Dendritic cell treated with granulocyte-macrophage colony-stimulating factor and Interleukin-4, amounts not matched to agents 40 ng/mL and 50 ng/mL, for 4 days (primary cell): ENCODE measurements at regions not wholly inside any gene's neighbourhood (a gene's known extent, or its start where the extent isn't known, plus 50 kb on each side); places are given as distances from the start of the nearest gene placed in this dataset.

Experiments
- H3K27ac Mint-ChIP-seq: one replicate; pipeline ENCODE4 v1.8.0; 2022; ENCODE audit warnings: mild to moderate bottlenecking, mixed read lengths
- H3K27me3 Mint-ChIP-seq: one replicate; pipeline ENCODE4 v1.8.0; 2022; ENCODE audit warnings: mild to moderate bottlenecking, mixed read lengths
- H3K36me3 Mint-ChIP-seq: one replicate; pipeline ENCODE4 v1.8.0; 2022; ENCODE audit warnings: low read depth, mixed read lengths
- H3K4me1 Mint-ChIP-seq: one replicate; pipeline ENCODE4 v1.8.0; 2022; ENCODE audit warnings: low read depth, mixed read lengths
- H3K4me3 Mint-ChIP-seq: one replicate; pipeline ENCODE4 v1.8.0; 2022; ENCODE audit warnings: mild to moderate bottlenecking, moderate library complexity, mixed read lengths
- H3K9me3 Mint-ChIP-seq: one replicate; pipeline ENCODE4 v1.8.0; 2022; ENCODE audit warnings: mixed read lengths
- intact Hi-C: fragments of 100-400 bp; cut with micrococcal nuclease; formaldehyde crosslinking; loops from one replicate; pipeline ENCODE4 v1.15.0; 2022

- no peaks in the 10 kb centered on the region for H3K36me3 Mint-ChIP-seq
- no peaks in the 10 kb centered on the region for H3K4me1 Mint-ChIP-seq
- intact Hi-C loops: no loop called here
- no peak overlapping the region for H3K27ac Mint-ChIP-seq
- no peaks in the 10 kb centered on the region for H3K27me3 Mint-ChIP-seq
- no peak overlapping the region for H3K4me3 Mint-ChIP-seq
- H3K9me3 Mint-ChIP-seq: no peaks in the 10 kb centered on the region
These were observed 186.7 kb downstream of the DRD1 start for GRCh38 chr5:175257128-175257846.

DNA sequence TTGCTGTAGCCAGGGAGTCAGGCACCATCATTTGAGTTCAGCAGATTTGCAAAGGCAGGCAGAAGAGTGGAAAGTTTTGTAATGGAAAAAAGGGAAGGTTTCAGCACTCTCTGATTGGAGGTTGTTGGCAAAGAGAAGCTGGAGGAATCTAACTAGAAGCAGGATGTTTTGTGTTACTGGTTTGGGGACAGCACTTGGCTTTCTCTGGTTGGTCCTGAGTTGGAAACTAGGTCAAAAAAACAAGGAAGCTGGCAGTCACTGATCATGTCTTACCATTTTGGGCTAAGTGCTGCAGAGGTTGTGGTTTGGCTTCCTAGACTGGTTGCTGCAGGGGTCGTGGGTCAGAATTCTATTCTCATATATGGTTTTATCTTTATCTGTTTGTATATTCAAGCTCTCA, 189.8 kb downstream of the DRD1 start:
- Mint-ChIP-seq H3K4me1 (no peaks in the 10 kb centered on the region), H3K4me3 (no peak overlapping the region), H3K27me3 (no peaks in the 10 kb centered on the region), H3K36me3 (no peaks in the 10 kb centered on the region), H3K9me3 (no peaks in the 10 kb centered on the region), H3K27ac (no peak overlapping the region)
- intact Hi-C loops: no loop called here

- intact Hi-C loops: no loop called here
- Mint-ChIP-seq H3K4me1 (no peaks in the 10 kb centered on the region), H3K9me3 (no peaks in the 10 kb centered on the region), H3K27me3 (no peaks in the 10 kb centered on the region), H3K27ac (no peak overlapping the region), H3K4me3 (no peak overlapping the region), H3K36me3 (no peaks in the 10 kb centered on the region)
These were observed 190.4 kb downstream of the DRD1 start for GRCh38 chr5:175253597-175253996.

DNA sequence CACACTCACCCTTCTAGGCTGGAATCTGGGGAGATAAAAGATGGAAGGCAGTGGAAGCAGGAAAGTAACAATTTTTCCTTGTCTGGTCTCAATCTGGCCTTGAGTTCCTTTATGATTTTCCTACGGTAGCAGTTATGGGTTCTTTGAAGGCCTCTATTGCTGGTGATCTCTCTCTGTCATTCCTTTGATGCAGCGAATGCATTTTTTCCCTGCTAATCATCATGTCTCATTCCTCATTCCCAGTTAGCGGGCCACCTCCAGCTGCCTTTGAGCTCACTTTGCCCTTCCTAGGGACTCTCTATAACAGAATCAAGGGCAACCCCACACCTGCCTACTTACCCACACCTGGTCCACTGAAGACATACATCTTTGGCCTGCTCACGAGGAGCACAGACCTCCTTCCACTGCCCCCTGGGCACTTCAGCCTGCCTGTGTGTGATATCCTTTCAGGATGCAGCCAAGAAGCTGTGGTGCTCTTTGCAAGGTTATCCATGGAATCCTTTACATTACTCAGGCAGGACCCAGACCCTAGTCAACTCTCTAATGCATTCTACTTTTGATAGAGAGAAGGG, 191.7 kb downstream of the DRD1 start:
- no peaks in the 10 kb centered on the region for H3K36me3 Mint-ChIP-seq
- H3K27me3 Mint-ChIP-seq: no peaks in the 10 kb centered on the region
- intact Hi-C loops: no loop called here
- H3K27ac Mint-ChIP-seq: no peak overlapping the region
- H3K9me3 Mint-ChIP-seq: no peaks in the 10 kb centered on the region
- no peaks in the 10 kb centered on the region for H3K4me1 Mint-ChIP-seq
- H3K4me3 Mint-ChIP-seq: no peak overlapping the region

DNA sequence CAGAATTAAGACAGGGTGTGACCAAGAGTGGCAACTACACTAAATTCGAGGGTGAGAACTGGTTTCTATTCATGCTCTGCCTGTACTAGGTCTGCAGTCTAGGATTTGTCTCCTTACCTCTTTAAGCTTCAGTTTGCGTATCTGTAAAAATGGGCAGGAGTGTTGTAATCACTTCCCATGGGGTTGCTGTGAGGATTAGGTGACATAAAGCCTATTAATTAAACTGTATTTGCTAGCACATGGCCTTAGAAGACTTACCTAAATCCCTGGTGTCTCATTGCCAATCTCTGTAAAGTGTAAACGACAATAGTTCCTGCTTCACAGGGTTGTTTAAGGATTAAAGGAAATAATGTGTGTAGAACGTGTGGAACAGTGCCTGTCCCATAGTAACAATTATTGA, 193.6 kb downstream of the DRD1 start:
- H3K27me3 Mint-ChIP-seq: peaks cover 2% of the 10 kb centered on the region
- no peaks in the 10 kb centered on the region for H3K4me1 Mint-ChIP-seq
- H3K9me3 Mint-ChIP-seq: no peaks in the 10 kb centered on the region
- no peaks in the 10 kb centered on the region for H3K36me3 Mint-ChIP-seq
- no peak overlapping the region for H3K27ac Mint-ChIP-seq
- intact Hi-C loops: no loop called here
- no peak overlapping the region for H3K4me3 Mint-ChIP-seq

DNA sequence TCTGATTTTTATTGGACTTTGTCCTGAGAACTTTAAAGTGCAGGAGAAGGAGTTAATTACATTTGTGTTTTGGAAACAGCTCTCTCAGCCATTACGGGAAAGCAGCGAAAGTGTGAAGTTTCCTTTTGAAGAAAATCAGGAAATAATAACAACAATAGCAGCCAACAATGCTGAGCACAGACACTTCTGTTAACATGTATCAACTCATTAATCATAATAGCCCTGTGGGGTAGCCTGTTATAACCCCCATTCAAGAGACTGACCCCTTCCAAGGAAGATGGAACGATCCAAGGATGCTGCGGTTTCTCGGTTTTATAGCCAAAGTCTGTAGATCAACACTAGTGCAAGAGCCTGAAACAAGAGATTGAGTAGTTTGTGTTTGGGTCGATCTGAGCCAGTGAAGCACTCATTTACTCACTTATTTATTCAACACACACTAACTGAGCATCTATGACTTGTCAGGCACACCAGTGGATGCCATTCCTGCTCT, 195.5 kb downstream of the DRD1 start:
- peaks cover 2% of the 10 kb centered on the region for H3K27me3 Mint-ChIP-seq
- H3K9me3 Mint-ChIP-seq: no peaks in the 10 kb centered on the region
- H3K4me3 Mint-ChIP-seq: no peak overlapping the region
- intact Hi-C loops: no loop called here
- H3K4me1 Mint-ChIP-seq: no peaks in the 10 kb centered on the region
- H3K27ac Mint-ChIP-seq: no peak overlapping the region
- no peaks in the 10 kb centered on the region for H3K36me3 Mint-ChIP-seq

DNA sequence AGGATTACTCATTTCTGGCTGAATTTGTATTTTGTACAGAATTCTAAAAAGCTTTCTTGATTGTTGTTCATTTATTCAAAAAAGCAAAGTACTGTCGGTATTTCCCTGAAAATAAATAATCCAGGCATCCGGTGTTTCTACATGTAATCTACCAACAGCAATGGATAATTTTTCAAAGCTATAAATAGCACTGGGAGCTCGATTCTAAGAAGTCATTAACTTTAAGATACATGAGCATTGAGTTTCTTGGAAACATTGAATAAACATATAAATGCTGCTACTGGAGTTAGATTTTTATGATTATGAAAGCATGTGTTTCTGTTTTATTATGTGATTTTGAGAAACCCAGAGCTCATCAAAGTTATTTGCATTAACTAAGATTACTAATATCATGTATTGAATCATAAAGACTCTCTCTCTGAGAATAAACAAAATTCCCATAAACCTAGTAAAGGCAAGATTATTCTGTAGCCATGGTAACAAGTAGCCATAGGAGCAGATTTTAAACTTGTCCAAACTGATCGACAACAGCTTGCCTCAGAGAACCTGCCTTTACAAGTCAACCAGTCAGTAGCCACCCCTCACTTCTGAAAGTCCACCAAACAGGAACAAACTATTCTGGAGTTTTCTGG, 197.0 kb downstream of the DRD1 start:
- no peaks in the 10 kb centered on the region for H3K4me1 Mint-ChIP-seq
- no peak overlapping the region for H3K27ac Mint-ChIP-seq
- intact Hi-C loops: no loop called here
- no peak overlapping the region for H3K4me3 Mint-ChIP-seq
- H3K27me3 Mint-ChIP-seq: peaks cover 2% of the 10 kb centered on the region
- H3K36me3 Mint-ChIP-seq: no peaks in the 10 kb centered on the region
- no peaks in the 10 kb centered on the region for H3K9me3 Mint-ChIP-seq

DNA sequence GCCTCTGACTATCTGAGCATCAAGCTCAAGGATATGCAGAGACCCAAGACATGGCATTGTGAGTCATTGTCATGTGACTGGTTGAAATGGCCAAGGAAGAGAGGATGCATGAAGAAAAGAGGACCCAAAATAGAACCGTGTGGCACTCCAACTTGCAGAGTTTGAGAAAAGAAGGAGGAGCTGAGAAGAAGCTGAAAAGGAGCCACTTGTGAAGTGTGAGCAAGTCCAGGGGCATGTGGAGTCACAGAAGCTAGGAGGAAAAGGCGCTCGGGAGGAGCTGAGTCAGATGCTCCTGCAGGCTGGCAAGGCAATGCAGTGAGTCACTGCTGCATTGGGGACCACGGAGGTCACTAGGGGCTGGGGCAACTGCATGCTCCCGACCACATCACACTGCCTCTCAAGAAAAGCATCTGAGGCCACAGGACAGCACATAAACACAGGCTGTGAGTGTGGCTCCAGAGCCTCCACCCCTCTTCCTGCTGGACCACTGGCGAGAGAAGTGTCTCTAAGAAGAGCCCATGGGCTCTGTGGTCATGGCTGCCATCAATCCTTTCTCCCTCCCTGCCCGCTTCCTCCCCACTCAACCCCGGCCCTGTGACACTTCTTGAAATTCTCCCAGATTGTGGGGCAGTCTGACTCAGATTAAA, 197.6 kb downstream of the DRD1 start:
- Mint-ChIP-seq H3K27me3 (peaks cover 2% of the 10 kb centered on the region), H3K36me3 (no peaks in the 10 kb centered on the region), H3K27ac (no peak overlapping the region), H3K4me3 (no peak overlapping the region), H3K9me3 (no peaks in the 10 kb centered on the region), H3K4me1 (no peaks in the 10 kb centered on the region)
- intact Hi-C loops: no loop called here

DNA sequence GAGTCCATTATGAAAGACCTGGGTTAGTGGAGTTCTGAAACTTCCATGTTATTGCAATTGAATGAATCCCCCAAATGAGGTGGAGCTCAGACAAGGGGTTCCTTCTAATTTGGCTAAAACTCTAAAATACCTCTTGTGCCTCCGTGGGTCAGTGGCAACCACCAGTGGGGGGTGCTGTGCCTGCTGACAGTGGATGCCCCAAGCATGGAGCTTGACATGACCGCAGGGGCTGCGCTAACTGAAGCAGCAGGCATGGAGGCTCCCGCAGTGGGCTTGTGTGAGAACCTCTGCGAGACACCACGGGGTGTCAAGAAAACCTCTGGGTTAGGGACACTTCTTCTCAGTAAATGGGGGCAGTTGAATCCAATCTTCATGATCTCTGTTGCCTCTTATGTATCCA, 200.5 kb downstream of the DRD1 start:
- Mint-ChIP-seq H3K27me3 (peaks cover 2% of the 10 kb centered on the region), H3K4me3 (no peak overlapping the region), H3K27ac (no peak overlapping the region), H3K4me1 (no peaks in the 10 kb centered on the region), H3K36me3 (no peaks in the 10 kb centered on the region), H3K9me3 (no peaks in the 10 kb centered on the region)
- intact Hi-C loops: no loop called here

DNA sequence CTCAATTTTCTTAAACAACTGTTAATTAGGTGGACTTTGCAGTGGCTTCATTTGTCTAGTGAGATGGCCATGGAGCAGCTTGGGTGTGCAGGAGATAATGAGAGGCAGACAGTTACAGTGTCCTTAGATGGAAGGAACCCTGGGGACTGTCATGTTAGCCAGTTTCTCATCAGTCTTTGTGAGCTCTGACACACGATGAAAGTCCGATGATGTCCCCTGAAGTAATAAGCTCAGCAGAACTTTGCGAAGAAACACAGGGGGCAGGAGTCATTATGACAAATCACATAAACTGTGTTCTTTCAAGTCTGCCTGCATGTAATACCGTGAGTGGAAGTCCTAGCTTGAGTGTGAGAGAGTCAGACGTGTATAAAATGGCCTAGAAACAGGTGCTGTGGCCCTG, 201.8 kb downstream of the DRD1 start:
- no peaks in the 10 kb centered on the region for H3K9me3 Mint-ChIP-seq
- peaks cover 2% of the 10 kb centered on the region for H3K27me3 Mint-ChIP-seq
- no peak overlapping the region for H3K4me3 Mint-ChIP-seq
- no peaks in the 10 kb centered on the region for H3K4me1 Mint-ChIP-seq
- H3K36me3 Mint-ChIP-seq: no peaks in the 10 kb centered on the region
- intact Hi-C loops: no loop called here
- no peak overlapping the region for H3K27ac Mint-ChIP-seq

GRCh38 chr5:175238326-175238725, 205.7 kb downstream of the DRD1 start:
- intact Hi-C loops: no loop called here
- H3K27ac Mint-ChIP-seq: no peak overlapping the region
- no peaks in the 10 kb centered on the region for H3K9me3 Mint-ChIP-seq
- no peaks in the 10 kb centered on the region for H3K36me3 Mint-ChIP-seq
- no peaks in the 10 kb centered on the region for H3K4me1 Mint-ChIP-seq
- no peaks in the 10 kb centered on the region for H3K27me3 Mint-ChIP-seq
- H3K4me3 Mint-ChIP-seq: no peak overlapping the region

DNA sequence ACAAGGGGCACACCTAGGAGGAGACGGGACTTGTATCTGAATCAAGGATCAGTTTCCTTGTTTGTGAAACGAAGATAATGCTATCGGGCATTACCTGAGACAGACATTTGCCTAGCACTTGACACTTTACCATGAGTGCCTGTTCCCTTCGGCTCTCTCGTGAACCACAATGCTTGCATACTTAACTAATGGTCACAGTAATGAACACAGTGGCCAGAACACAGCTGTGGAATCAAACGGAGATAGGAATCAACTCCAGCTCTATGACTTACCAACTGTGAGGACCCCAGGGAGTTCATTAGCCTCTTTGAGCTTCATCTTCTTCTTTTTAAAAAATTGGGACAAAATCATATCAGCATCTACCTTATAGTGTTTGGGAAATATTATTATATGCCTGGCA, 207.8 kb downstream of the DRD1 start:
- intact Hi-C loops: no loop called here
- Mint-ChIP-seq H3K9me3 (no peaks in the 10 kb centered on the region), H3K4me1 (no peaks in the 10 kb centered on the region), H3K27ac (no peak overlapping the region), H3K27me3 (no peaks in the 10 kb centered on the region), H3K4me3 (no peak overlapping the region), H3K36me3 (no peaks in the 10 kb centered on the region)

DNA sequence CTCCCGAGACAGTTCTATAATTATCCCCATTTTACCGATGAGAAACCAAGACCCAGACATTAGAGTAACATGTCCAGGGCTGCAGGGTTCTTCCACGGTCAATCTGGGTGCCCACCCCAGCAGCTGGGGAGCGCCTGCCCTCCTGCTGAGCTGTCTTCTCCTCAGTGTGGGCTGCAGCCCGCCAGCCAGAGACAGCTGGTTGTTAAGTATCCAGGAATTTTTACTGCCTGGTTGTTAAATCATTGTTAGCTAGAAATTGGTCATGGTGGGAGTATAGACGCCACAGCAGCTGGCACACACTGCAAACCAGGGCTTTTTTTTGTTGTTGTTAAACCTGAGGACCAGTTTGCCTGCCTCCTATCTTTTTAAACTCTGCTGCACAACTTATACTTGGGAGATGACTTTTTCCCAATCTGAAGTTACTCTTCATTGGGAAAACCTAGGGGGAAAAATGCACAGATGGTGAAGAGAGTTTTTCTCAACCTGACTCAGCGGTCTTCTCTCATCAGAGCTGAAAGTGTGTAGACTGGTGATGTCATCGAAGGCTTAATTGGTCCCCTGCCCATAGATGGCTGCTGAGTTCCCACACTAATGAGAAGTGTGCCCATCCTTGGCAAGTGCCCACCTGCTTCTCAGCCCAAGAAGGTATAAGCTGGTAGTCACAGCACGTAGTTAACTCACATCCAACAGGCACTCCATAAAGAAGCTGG, 208.6 kb downstream of the DRD1 start:
- H3K4me3 Mint-ChIP-seq: no peak overlapping the region
- H3K4me1 Mint-ChIP-seq: no peaks in the 10 kb centered on the region
- no peaks in the 10 kb centered on the region for H3K9me3 Mint-ChIP-seq
- H3K27me3 Mint-ChIP-seq: no peaks in the 10 kb centered on the region
- H3K27ac Mint-ChIP-seq: no peak overlapping the region
- no peaks in the 10 kb centered on the region for H3K36me3 Mint-ChIP-seq
- intact Hi-C loops: no loop called here

DNA sequence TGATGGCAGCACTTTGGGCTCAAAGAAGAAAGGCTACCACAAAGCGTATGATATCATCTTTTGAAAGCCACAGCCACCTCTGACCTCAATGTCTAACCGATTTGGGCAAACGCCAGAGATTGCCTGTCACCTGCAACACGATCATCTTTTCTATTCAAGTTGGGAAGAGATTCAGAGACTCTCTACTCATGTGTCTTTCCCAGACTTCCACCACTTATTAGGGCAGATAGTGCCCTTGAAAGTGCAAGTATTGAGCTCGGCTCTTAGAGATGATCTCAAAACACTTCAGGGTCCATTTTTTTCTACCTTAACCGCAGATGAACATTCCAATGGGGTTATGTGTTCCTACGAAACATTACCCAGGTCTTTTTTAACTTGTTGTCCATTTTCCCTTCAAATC, 213.7 kb downstream of the DRD1 start:
- no peaks in the 10 kb centered on the region for H3K9me3 Mint-ChIP-seq
- no peaks in the 10 kb centered on the region for H3K27me3 Mint-ChIP-seq
- no peaks in the 10 kb centered on the region for H3K4me1 Mint-ChIP-seq
- no peaks in the 10 kb centered on the region for H3K36me3 Mint-ChIP-seq
- H3K27ac Mint-ChIP-seq: no peak overlapping the region
- no peak overlapping the region for H3K4me3 Mint-ChIP-seq
- intact Hi-C loops: no loop called here
